MM.1S (cell line): ENCODE measurements at regions not wholly inside any gene's neighbourhood (a gene's known extent, or its start where the extent isn't known, plus 50 kb on each side); places are given as distances from the start of the nearest gene placed in this dataset.

Experiments
- EZH2 ChIP-seq: fragments of 300-600 bp; sonication (generic); optimal IDR thresholded peaks from 2 replicates; pipeline ENCODE3; 2017; ENCODE audit warnings: low read depth, mild to moderate bottlenecking, antibody characterized with exemption, low read length, mixed read lengths
- TF ChIP-seq, protein P1 (sequence below): fragments of 300-600 bp; sonication (generic); IDR thresholded peaks from 2 replicates; pipeline ENCODE4 v1.5.1; 2016; ENCODE audit warnings: antibody characterized with exemption, low read length, mixed read lengths

DNA sequence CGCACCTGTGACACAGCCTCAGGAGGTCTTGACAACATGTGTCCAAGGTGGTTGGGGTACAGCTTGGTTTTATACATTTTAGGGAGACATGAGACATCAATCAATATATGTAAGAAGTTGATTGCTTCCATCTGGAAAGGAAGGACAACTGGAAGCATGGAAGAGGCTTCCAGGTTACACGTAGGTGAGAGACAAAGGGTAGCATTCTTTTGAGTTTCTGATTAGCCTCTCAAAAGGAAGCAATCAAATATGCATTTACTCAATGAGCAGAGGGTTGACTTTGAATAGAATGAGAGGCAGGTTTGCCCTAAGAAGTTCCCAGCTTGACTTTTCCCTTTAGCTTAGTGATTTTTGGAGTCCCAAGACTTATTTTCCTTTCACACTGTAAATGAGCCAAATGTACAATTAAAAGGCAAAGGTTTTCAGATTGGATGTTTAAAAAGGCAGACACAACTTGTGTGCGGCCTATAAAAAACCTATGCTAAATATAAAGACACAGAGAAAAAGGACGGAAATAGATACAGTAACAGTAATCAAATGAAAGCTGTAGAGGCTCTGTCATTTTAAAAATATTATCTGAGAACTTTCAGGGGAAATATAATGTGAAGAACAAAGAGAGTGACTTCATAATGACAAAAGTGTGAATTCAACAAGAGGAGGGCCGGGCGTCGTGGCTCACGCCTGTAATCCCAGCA, 65.7 kb upstream of the LANCL2 start:
- TF ChIP-seq, protein P1, sequence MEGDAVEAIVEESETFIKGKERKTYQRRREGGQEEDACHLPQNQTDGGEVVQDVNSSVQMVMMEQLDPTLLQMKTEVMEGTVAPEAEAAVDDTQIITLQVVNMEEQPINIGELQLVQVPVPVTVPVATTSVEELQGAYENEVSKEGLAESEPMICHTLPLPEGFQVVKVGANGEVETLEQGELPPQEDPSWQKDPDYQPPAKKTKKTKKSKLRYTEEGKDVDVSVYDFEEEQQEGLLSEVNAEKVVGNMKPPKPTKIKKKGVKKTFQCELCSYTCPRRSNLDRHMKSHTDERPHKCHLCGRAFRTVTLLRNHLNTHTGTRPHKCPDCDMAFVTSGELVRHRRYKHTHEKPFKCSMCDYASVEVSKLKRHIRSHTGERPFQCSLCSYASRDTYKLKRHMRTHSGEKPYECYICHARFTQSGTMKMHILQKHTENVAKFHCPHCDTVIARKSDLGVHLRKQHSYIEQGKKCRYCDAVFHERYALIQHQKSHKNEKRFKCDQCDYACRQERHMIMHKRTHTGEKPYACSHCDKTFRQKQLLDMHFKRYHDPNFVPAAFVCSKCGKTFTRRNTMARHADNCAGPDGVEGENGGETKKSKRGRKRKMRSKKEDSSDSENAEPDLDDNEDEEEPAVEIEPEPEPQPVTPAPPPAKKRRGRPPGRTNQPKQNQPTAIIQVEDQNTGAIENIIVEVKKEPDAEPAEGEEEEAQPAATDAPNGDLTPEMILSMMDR, result no peak
- no peak for TF ChIP-seq EZH2
